CD4-positive, alpha-beta T cell treated with Interleukin-15 for 1 hour (primary cell): ENCODE measurements at regions not wholly inside any gene's neighbourhood (a gene's known extent, or its start where the extent isn't known, plus 50 kb on each side); places are given as distances from the start of the nearest gene placed in this dataset.

Source experiments
- DNase-seq: peaks from one replicate; pipeline ENCODE4 v3.0.0-alpha.2; 2020

GRCh38 chr13:104318121-104318520 is 1251.9 kb upstream of the SLC10A2 start:
- DNase-seq: no peak

GRCh38 chr13:104315606-104316005 is 1249.4 kb upstream of the SLC10A2 start:
- no peak for DNase-seq

- no peak for DNase-seq
Observed at GRCh38 chr13:104314926-104315535, 1248.8 kb upstream of the SLC10A2 start.

GRCh38 chr13:104314321-104314720 is 1248.1 kb upstream of the SLC10A2 start:
- no peak for DNase-seq

- no peak for DNase-seq
Observed at GRCh38 chr13:104310861-104311260, 1244.6 kb upstream of the SLC10A2 start.

GRCh38 chr13:104309431-104309830 is 1243.2 kb upstream of the SLC10A2 start:
- DNase-seq: no peak

GRCh38 chr13:104301171-104301975 is 1235.2 kb upstream of the SLC10A2 start:
- DNase-seq: no peak

- no peak for DNase-seq
Observed at GRCh38 chr13:104297075-104297474, 1230.9 kb upstream of the SLC10A2 start.

- DNase-seq: no peak
Observed at GRCh38 chr13:104296286-104296685, 1230.1 kb upstream of the SLC10A2 start.

GRCh38 chr13:104295537-104295936 is 1229.3 kb upstream of the SLC10A2 start:
- no peak for DNase-seq

GRCh38 chr13:104289400-104289799 is 1223.2 kb upstream of the SLC10A2 start:
- DNase-seq: no peak

- DNase-seq: no peak
Observed at GRCh38 chr13:104288496-104288895, 1222.3 kb upstream of the SLC10A2 start.

- DNase-seq: no peak
Observed at GRCh38 chr13:104286566-104287290, 1220.5 kb upstream of the SLC10A2 start.

- DNase-seq: no peak
Observed at GRCh38 chr13:104281910-104282309, 1215.7 kb upstream of the SLC10A2 start.

GRCh38 chr13:104270731-104271130 is 1204.5 kb upstream of the SLC10A2 start:
- DNase-seq: no peak

GRCh38 chr13:104267206-104267811 is 1201.1 kb upstream of the SLC10A2 start:
- no peak for DNase-seq

GRCh38 chr13:104256701-104257100 is 1190.5 kb upstream of the SLC10A2 start:
- DNase-seq: no peak

GRCh38 chr13:104253063-104253680 is 1187.0 kb upstream of the SLC10A2 start:
- no peak for DNase-seq

- DNase-seq: no peak
Observed at GRCh38 chr13:104251931-104252330, 1185.7 kb upstream of the SLC10A2 start.

- no peak for DNase-seq
Observed at GRCh38 chr13:104246955-104247354, 1180.7 kb upstream of the SLC10A2 start.

GRCh38 chr13:104206450-104207044 is 1140.3 kb upstream of the SLC10A2 start:
- DNase-seq: no peak

GRCh38 chr13:104204177-104204576 is 1138.0 kb upstream of the SLC10A2 start:
- no peak for DNase-seq

- no peak for DNase-seq
Observed at GRCh38 chr13:104198801-104199200, 1132.6 kb upstream of the SLC10A2 start.
